Stimulated activated CD8-positive, alpha-beta memory T cell treated with anti-CD3 and anti-CD28 coated beads, Interleukin-4, amount 100 ng/mL, for 48 hours (primary cell): ENCODE measurements at regions not wholly inside any gene's neighbourhood (a gene's known extent, or its start where the extent isn't known, plus 50 kb on each side); places are given as distances from the start of the nearest gene placed in this dataset.
"Not testable (repeated sequence)": the region's sequence is repeated elsewhere in the genome, so short reads cannot be mapped to it uniquely, and the experiment has no call there.

Experiments
- DNase-seq: peaks from one replicate; pipeline ENCODE4 v3.0.0-alpha.2; 2020

- peak; percentile 89 for DNase-seq
These were observed 133.4 kb downstream of the SLC1A3 start for GRCh38 chr5:36739751-36740221.

- no peak for DNase-seq
These were observed 134.0 kb downstream of the SLC1A3 start for GRCh38 chr5:36740259-36740898.

- DNase-seq, result no peak
These were observed 134.7 kb downstream of the SLC1A3 start for GRCh38 chr5:36741128-36741527.

- DNase-seq, result no peak
These were observed 132.4 kb upstream of the NIPBL start for GRCh38 chr5:36743891-36744772.

- DNase-seq, result peak; percentile 52
These were observed 131.6 kb upstream of the NIPBL start for GRCh38 chr5:36744773-36745589.

- DNase-seq, result not testable (repeated sequence)
These were observed 128.8 kb upstream of the NIPBL start for GRCh38 chr5:36747794-36748193.

GRCh38 chr5:36751886-36752285 lies 124.7 kb upstream of the NIPBL start:
- DNase-seq, result no peak

- no peak for DNase-seq
These were observed 121.2 kb upstream of the NIPBL start for GRCh38 chr5:36755342-36755741.

- DNase-seq, result no peak
These were observed 120.6 kb upstream of the NIPBL start for GRCh38 chr5:36755920-36756488.

GRCh38 chr5:36756848-36757247 lies 119.7 kb upstream of the NIPBL start:
- DNase-seq, result no peak

GRCh38 chr5:36759117-36759516 lies 117.5 kb upstream of the NIPBL start:
- no peak for DNase-seq

GRCh38 chr5:36763454-36763853 lies 113.1 kb upstream of the NIPBL start:
- DNase-seq, result no peak

- DNase-seq, result no peak
These were observed 110.7 kb upstream of the NIPBL start for GRCh38 chr5:36765876-36766275.

- no peak for DNase-seq
These were observed 109.6 kb upstream of the NIPBL start for GRCh38 chr5:36766981-36767380.

- no peak for DNase-seq
These were observed 108.1 kb upstream of the NIPBL start for GRCh38 chr5:36768450-36768849.

GRCh38 chr5:36769129-36769770 lies 107.3 kb upstream of the NIPBL start:
- DNase-seq, result no peak

- no peak for DNase-seq
These were observed 106.4 kb upstream of the NIPBL start for GRCh38 chr5:36770125-36770524.

- DNase-seq, result no peak
These were observed 104.1 kb upstream of the NIPBL start for GRCh38 chr5:36772276-36773140.

GRCh38 chr5:36777105-36777757 lies 99.3 kb upstream of the NIPBL start:
- no peak for DNase-seq

GRCh38 chr5:36778336-36778735 lies 98.2 kb upstream of the NIPBL start:
- DNase-seq, result no peak

- DNase-seq, result not testable (repeated sequence)
These were observed 94.0 kb upstream of the NIPBL start for GRCh38 chr5:36782612-36783011.
